ENCODE measurements at regions not wholly inside any gene's neighbourhood (a gene's known extent, or its start where the extent isn't known, plus 50 kb on each side); places are given as distances from the start of the nearest gene placed in this dataset.
"Not testable (repeated sequence)": the region's sequence is repeated elsewhere in the genome, so short reads cannot be mapped to it uniquely, and the experiment has no call there.

DNA sequence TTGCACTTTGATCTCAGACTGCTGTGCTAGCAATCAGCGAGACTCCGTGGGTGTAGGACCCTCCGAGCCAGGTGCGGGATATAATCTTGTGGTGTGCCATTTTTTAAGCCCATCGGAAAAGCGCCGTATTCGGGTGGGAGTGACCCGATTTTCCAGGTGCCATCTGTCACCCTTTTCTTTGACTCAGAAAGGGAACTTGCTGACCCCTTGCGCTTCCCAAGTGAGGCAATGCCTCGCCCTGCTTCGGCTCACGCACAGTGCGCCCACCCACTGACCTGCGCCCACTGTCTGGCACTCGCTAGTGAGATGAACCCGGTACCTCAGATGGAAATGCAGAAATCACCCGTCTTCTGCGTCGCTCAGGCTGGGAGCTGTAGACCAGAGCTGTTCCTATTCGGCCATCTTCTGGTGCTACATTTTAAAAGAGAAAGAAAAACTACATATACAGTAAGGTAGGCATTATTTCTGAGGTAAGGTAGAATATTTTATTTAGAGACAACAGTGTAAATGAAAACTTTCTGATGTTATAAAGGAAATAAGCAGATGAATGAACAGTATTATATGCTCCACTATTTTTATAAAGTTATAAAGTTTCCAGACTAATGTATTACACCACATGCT, 144.5 kb upstream of the CLNK start:
- DNase-seq: peak in 2 of 5 donors; percentile 0
- H3K27ac ChIP-seq (ENCODE audit: low read depth, low read length); intact Hi-C loops (cut with micrococcal nuclease); H3K4me1 Mint-ChIP-seq; H3K27me3 Mint-ChIP-seq; H3K9me3 Mint-ChIP-seq; CTCF ChIA-PET (ENCODE audit: partially characterized antibody); H3K27me3 ChIP-seq (ENCODE audit: insufficient read depth, low read length); POLR2A ChIA-PET (ENCODE audit: partially characterized antibody); H3K36me3 Mint-ChIP-seq; H3K9me3 ChIP-seq (ENCODE audit: control insufficient read depth in 1 of 2, low read length in 2 of 2); H3K27ac Mint-ChIP-seq; H3K36me3 ChIP-seq (ENCODE audit: insufficient read depth, low read length); H3K4me3 ChIP-seq (ENCODE audit: low read length in 2 of 2); H3K4me1 ChIP-seq (ENCODE audit: insufficient read depth, low read length): not testable (repeated sequence)
- H3K4me3 Mint-ChIP-seq: peak overlapping the region; percentile 36 to 74 (median 64)

DNA sequence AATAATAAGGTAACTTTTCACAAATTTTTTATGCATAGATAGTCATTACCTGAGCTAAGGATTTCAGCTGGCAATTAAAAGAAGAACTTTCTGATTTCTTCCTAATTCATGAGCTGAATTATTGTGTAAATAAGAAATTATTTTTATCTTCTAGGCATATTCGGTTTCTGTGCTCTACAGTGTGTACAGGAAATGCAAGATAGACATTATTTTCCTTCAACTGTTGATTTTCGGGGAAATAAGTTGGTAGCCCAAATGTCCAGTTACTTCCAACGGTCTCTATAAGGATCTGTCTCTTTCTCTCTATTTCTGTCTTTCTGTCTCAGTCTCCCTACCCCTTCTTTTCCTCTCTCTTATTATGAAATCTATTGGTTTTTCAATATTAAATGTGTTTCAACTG, 137.3 kb upstream of the CLNK start:
- H3K36me3 Mint-ChIP-seq: no peaks in the 10 kb centered on the region
- no peak overlapping the region for H3K4me3 ChIP-seq (ENCODE audit: low read length in 2 of 2)
- ChIA-PET POLR2A (ENCODE audit: partially characterized antibody) (no interaction called here), CTCF (ENCODE audit: partially characterized antibody) (no interaction called here)
- H3K4me1 ChIP-seq (ENCODE audit: insufficient read depth, low read length): no peaks in the 10 kb centered on the region
- no peaks in the 10 kb centered on the region for H3K27me3 Mint-ChIP-seq
- H3K36me3 ChIP-seq (ENCODE audit: insufficient read depth, low read length): no peaks in the 10 kb centered on the region
- no peaks in the 10 kb centered on the region for H3K9me3 Mint-ChIP-seq
- no peak overlapping the region for H3K27ac ChIP-seq (ENCODE audit: low read depth, low read length)
- no peaks in the 10 kb centered on the region for H3K4me1 Mint-ChIP-seq
- no peak overlapping the region for H3K4me3 Mint-ChIP-seq
- H3K9me3 ChIP-seq (ENCODE audit: control insufficient read depth in 1 of 2, low read length in 2 of 2): no peaks in the 10 kb centered on the region
- DNase-seq: no peak
- H3K27me3 ChIP-seq (ENCODE audit: insufficient read depth, low read length): no peaks in the 10 kb centered on the region
- intact Hi-C loops (cut with micrococcal nuclease): no loop called here
- no peak overlapping the region for H3K27ac Mint-ChIP-seq

DNA sequence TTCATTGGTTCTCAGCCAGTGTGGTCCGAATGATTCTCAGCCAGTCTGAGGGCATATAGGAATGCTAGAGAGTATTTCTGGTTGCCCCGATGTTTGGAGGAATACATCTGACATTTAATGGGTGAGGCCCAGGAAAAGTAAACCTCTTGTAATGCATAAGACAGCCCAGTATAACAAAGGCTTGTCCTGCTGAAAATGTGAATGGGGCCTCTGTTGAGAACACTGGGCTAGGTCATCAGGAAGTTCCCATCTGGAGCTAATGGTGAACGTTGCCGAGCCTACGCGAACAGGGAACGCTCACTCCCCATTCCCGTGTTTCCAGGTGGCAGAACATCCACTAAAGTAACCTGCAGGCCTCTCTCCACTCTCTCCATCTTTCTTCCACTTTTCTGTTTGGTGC, 132.0 kb upstream of the CLNK start:
- Mint-ChIP-seq H3K9me3 (peaks cover 0 to 8% (median 3%) of the 10 kb centered on the region in 8 donors), H3K4me3 (no peak overlapping the region), H3K27ac (no peak overlapping the region), H3K36me3 (no peaks in the 10 kb centered on the region), H3K4me1 (no peaks in the 10 kb centered on the region), H3K27me3 (no peaks in the 10 kb centered on the region)
- H3K4me3 ChIP-seq (ENCODE audit: low read length in 2 of 2): no peak overlapping the region
- ChIA-PET POLR2A (ENCODE audit: partially characterized antibody) (no interaction called here), CTCF (ENCODE audit: partially characterized antibody) (no interaction called here)
- H3K27ac ChIP-seq (ENCODE audit: low read depth, low read length): no peak overlapping the region
- no peaks in the 10 kb centered on the region for H3K36me3 ChIP-seq (ENCODE audit: insufficient read depth, low read length)
- no peaks in the 10 kb centered on the region for H3K9me3 ChIP-seq (ENCODE audit: control insufficient read depth in 1 of 2, low read length in 2 of 2)
- intact Hi-C loops (cut with micrococcal nuclease): no loop called here
- no peak for DNase-seq
- H3K27me3 ChIP-seq (ENCODE audit: insufficient read depth, low read length): no peaks in the 10 kb centered on the region
- H3K4me1 ChIP-seq (ENCODE audit: insufficient read depth, low read length): no peaks in the 10 kb centered on the region

DNA sequence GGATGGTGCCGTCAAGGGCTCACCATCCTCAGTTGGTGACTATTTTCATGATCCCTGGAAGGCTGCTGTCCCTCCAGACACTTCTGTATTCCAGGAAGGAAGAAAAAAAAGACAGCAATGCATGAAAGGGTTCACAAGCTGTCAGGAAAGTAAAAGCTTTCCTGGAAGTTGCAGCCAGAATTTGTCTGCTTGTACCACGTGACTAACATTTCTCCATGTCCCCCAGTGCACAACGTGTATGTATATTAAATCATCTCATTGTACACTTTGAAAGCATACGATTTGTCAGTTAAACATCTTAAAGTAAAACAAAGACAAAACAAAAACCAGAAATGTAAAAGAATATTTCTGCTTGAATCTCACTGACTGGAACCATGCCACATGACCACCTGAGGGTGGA, 127.4 kb upstream of the CLNK start:
- intact Hi-C loops (cut with micrococcal nuclease): no loop called here
- Mint-ChIP-seq H3K4me1 (no peaks in the 10 kb centered on the region), H3K36me3 (no peaks in the 10 kb centered on the region), H3K9me3 (peaks cover 2 to 12% (median 6%) of the 10 kb centered on the region in 8 donors), H3K4me3 (no peak overlapping the region), H3K27me3 (no peaks in the 10 kb centered on the region), H3K27ac (no peak overlapping the region)
- Histone ChIP-seq H3K27me3 (ENCODE audit: insufficient read depth, low read length) (no peaks in the 10 kb centered on the region), H3K4me1 (ENCODE audit: insufficient read depth, low read length) (no peaks in the 10 kb centered on the region), H3K9me3 (ENCODE audit: control insufficient read depth in 1 of 2, low read length in 2 of 2) (no peaks in the 10 kb centered on the region), H3K36me3 (ENCODE audit: insufficient read depth, low read length) (no peaks in the 10 kb centered on the region), H3K27ac (ENCODE audit: low read depth, low read length) (no peak overlapping the region), H3K4me3 (ENCODE audit: low read length in 2 of 2) (no peak overlapping the region)
- CTCF ChIA-PET (ENCODE audit: partially characterized antibody): no interaction called here
- no peak for DNase-seq
- POLR2A ChIA-PET (ENCODE audit: partially characterized antibody): no interaction called here

DNA sequence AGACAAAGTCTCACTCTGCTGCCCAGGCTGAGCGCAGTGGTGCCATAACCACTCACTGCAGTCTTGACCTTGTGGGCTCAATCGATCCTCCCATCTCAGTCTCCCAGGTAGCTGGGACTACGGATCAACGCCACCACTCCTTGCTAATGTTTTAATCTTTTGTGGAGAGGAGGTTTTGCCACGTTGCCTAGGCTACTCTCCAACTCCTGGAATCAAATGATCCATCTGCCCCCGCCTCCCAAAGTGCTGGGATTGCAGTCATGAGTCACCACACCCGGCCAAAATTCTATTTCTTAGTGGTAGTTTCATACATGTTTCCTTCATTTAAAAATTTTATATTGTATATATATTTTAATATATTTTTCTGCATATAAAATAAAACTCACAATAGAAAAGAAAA, 125.8 kb upstream of the CLNK start:
- Mint-ChIP-seq H3K9me3 (peaks cover 2 to 18% (median 9%) of the 10 kb centered on the region in 8 donors), H3K36me3 (no peaks in the 10 kb centered on the region), H3K4me3 (no peak overlapping the region), H3K4me1 (no peaks in the 10 kb centered on the region), H3K27ac (no peak overlapping the region), H3K27me3 (no peaks in the 10 kb centered on the region)
- intact Hi-C loops (cut with micrococcal nuclease): no loop called here
- POLR2A ChIA-PET (ENCODE audit: partially characterized antibody): no interaction called here
- no peak overlapping the region for H3K4me3 ChIP-seq (ENCODE audit: low read length in 2 of 2)
- no peak for DNase-seq
- H3K9me3 ChIP-seq (ENCODE audit: control insufficient read depth in 1 of 2, low read length in 2 of 2): no peaks in the 10 kb centered on the region
- CTCF ChIA-PET (ENCODE audit: partially characterized antibody): no interaction called here
- no peak overlapping the region for H3K27ac ChIP-seq (ENCODE audit: low read depth, low read length)
- H3K27me3 ChIP-seq (ENCODE audit: insufficient read depth, low read length): no peaks in the 10 kb centered on the region
- no peaks in the 10 kb centered on the region for H3K36me3 ChIP-seq (ENCODE audit: insufficient read depth, low read length)
- no peaks in the 10 kb centered on the region for H3K4me1 ChIP-seq (ENCODE audit: insufficient read depth, low read length)

DNA sequence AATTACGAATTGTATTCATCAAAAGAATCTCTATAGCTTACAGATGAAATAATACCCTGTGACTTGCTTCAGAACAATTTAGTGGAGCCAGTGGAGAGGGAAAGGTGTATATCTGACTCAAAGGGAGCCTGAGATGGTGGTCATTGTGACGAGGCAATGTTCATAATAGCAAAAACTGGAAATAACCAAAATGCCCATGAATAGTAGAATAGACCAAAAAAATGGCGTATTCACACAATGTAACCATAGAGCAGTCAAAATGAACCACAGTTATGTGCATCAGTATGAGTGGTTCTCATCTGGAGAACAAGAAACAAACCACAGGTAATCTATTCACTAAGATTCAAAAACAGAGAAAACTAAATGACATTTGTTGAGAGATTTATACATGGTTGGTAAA, 125.3 kb upstream of the CLNK start:
- H3K4me1 Mint-ChIP-seq: no peaks in the 10 kb centered on the region
- Histone ChIP-seq H3K27me3 (ENCODE audit: insufficient read depth, low read length) (no peaks in the 10 kb centered on the region), H3K4me3 (ENCODE audit: low read length in 2 of 2) (no peak overlapping the region), H3K36me3 (ENCODE audit: insufficient read depth, low read length) (no peaks in the 10 kb centered on the region), H3K27ac (ENCODE audit: low read depth, low read length) (no peak overlapping the region), H3K4me1 (ENCODE audit: insufficient read depth, low read length) (no peaks in the 10 kb centered on the region), H3K9me3 (ENCODE audit: control insufficient read depth in 1 of 2, low read length in 2 of 2) (no peaks in the 10 kb centered on the region)
- peaks cover 2 to 18% (median 9%) of the 10 kb centered on the region in 8 donors for H3K9me3 Mint-ChIP-seq
- intact Hi-C loops (cut with micrococcal nuclease): no loop called here
- no peaks in the 10 kb centered on the region for H3K27me3 Mint-ChIP-seq
- DNase-seq: no peak
- CTCF ChIA-PET (ENCODE audit: partially characterized antibody): no interaction called here
- H3K27ac Mint-ChIP-seq: no peak overlapping the region
- no peak overlapping the region for H3K4me3 Mint-ChIP-seq
- no peaks in the 10 kb centered on the region for H3K36me3 Mint-ChIP-seq
- POLR2A ChIA-PET (ENCODE audit: partially characterized antibody): no interaction called here

DNA sequence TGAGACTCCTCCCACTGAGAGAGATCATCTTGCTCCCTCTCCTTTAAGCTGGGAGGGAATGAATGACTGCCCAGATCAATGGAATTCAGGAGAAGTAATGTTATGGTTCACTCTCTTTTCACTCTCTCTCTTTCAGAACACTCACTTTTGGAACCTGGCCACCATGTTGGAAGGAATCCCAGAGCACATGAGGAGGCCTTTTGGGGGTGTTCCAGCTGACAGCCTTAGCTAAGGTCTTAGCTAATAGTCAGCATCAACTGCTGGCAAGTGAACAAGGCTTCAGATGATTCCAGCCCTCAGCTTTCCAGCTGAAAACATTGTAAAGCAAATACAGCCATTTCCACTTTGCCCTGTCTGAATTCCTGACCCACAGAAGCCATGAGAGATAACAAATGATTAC, 124.0 kb upstream of the CLNK start:
- DNase-seq: no peak
- no peaks in the 10 kb centered on the region for H3K4me1 ChIP-seq (ENCODE audit: insufficient read depth, low read length)
- no peaks in the 10 kb centered on the region for H3K27me3 ChIP-seq (ENCODE audit: insufficient read depth, low read length)
- no peak overlapping the region for H3K27ac ChIP-seq (ENCODE audit: low read depth, low read length)
- intact Hi-C loops (cut with micrococcal nuclease): no loop called here
- no peak overlapping the region for H3K4me3 ChIP-seq (ENCODE audit: low read length in 2 of 2)
- Mint-ChIP-seq H3K36me3 (no peaks in the 10 kb centered on the region), H3K4me3 (no peak overlapping the region), H3K9me3 (peaks cover 2 to 16% (median 6%) of the 10 kb centered on the region in 8 donors), H3K27me3 (peaks cover 0 to 2% of the 10 kb centered on the region in 2 donors), H3K27ac (no peak overlapping the region), H3K4me1 (no peaks in the 10 kb centered on the region)
- no peaks in the 10 kb centered on the region for H3K36me3 ChIP-seq (ENCODE audit: insufficient read depth, low read length)
- CTCF ChIA-PET (ENCODE audit: partially characterized antibody): no interaction called here
- POLR2A ChIA-PET (ENCODE audit: partially characterized antibody): no interaction called here
- H3K9me3 ChIP-seq (ENCODE audit: control insufficient read depth in 1 of 2, low read length in 2 of 2): no peaks in the 10 kb centered on the region
